ENCODE measurements at regions not wholly inside any gene's neighbourhood (a gene's known extent, or its start where the extent isn't known, plus 50 kb on each side); places are given as distances from the start of the nearest gene placed in this dataset.

- POLR2A ChIA-PET (ENCODE audit: low non-redundant PET), result no interaction called here
- TF ChIP-seq, protein P1, sequence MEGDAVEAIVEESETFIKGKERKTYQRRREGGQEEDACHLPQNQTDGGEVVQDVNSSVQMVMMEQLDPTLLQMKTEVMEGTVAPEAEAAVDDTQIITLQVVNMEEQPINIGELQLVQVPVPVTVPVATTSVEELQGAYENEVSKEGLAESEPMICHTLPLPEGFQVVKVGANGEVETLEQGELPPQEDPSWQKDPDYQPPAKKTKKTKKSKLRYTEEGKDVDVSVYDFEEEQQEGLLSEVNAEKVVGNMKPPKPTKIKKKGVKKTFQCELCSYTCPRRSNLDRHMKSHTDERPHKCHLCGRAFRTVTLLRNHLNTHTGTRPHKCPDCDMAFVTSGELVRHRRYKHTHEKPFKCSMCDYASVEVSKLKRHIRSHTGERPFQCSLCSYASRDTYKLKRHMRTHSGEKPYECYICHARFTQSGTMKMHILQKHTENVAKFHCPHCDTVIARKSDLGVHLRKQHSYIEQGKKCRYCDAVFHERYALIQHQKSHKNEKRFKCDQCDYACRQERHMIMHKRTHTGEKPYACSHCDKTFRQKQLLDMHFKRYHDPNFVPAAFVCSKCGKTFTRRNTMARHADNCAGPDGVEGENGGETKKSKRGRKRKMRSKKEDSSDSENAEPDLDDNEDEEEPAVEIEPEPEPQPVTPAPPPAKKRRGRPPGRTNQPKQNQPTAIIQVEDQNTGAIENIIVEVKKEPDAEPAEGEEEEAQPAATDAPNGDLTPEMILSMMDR (conservative IDR thresholded peaks at IDR 0.05; ENCODE audit: low read depth), result no peak
Measured at GRCh38 chr2:63675026-63675425, 86.3 kb downstream of the MDH1 start.

GRCh38 chr2:63676135-63676534 is 87.4 kb downstream of the MDH1 start:
- POLR2A ChIA-PET (ENCODE audit: low non-redundant PET), result no interaction called here
- DNase-seq (ENCODE audit: low spot score), result no peak
- CTCF ChIA-PET, result no interaction called here
- H3K27ac ChIP-seq, result no peak overlapping the region
- TF ChIP-seq, protein P1 (conservative IDR thresholded peaks at IDR 0.05; ENCODE audit: low read depth), result no peak

More at GRCh38 chr2:63675026-63675425, 86.3 kb downstream of the MDH1 start:
- no peak overlapping the region for H3K27ac ChIP-seq
- DNase-seq (ENCODE audit: low spot score), result no peak
- CTCF ChIA-PET, result interaction anchor here (0.6 kb wide), 1 partner anchor 212 kb away, joined by 3 read pairs; no protein-coding TSS in a partner anchor

GRCh38 chr2:63678085-63678484 is 89.3 kb downstream of the MDH1 start:
- CTCF ChIA-PET, result interaction anchor here (0.5 kb wide), 1 partner anchor 967 kb away, joined by 3 read pairs; no protein-coding TSS in a partner anchor
- no peak for DNase-seq (ENCODE audit: low spot score)
- POLR2A ChIA-PET (ENCODE audit: low non-redundant PET), result no interaction called here
- TF ChIP-seq, protein P1 (conservative IDR thresholded peaks at IDR 0.05; ENCODE audit: low read depth), result no peak
- H3K27ac ChIP-seq, result no peak overlapping the region

GRCh38 chr2:63678551-63678950 is 89.8 kb downstream of the MDH1 start:
- no peak for DNase-seq (ENCODE audit: low spot score)
- CTCF ChIA-PET, result no interaction called here
- TF ChIP-seq, protein P1 (conservative IDR thresholded peaks at IDR 0.05; ENCODE audit: low read depth), result no peak
- POLR2A ChIA-PET (ENCODE audit: low non-redundant PET), result no interaction called here
- no peak overlapping the region for H3K27ac ChIP-seq

- DNase-seq (ENCODE audit: low spot score), result peak; percentile 20
- CTCF ChIA-PET, result interaction anchor here (0.6 kb wide), 1 partner anchor 113 kb away, joined by 6 read pairs; no protein-coding TSS in a partner anchor
- H3K27ac ChIP-seq, result no peak overlapping the region
- TF ChIP-seq, protein P1 (conservative IDR thresholded peaks at IDR 0.05; ENCODE audit: low read depth), result no peak
- POLR2A ChIA-PET (ENCODE audit: low non-redundant PET), result no interaction called here
Measured at GRCh38 chr2:63679252-63679855, 90.6 kb downstream of the MDH1 start.

GRCh38 chr2:63680455-63680854 is 91.7 kb downstream of the MDH1 start:
- ChIA-PET POLR2A (ENCODE audit: low non-redundant PET) (no interaction called here), CTCF (no interaction called here)
- H3K27ac ChIP-seq, result no peak overlapping the region
- TF ChIP-seq, protein P1 (conservative IDR thresholded peaks at IDR 0.05; ENCODE audit: low read depth), result no peak
- DNase-seq (ENCODE audit: low spot score), result no peak

Data from RWPE1 (cell line).